GM19463 (cell line): ENCODE measurements at regions not wholly inside any gene's neighbourhood (a gene's known extent, or its start where the extent isn't known, plus 50 kb on each side); places are given as distances from the start of the nearest gene placed in this dataset.

Source experiments
- ATAC-seq: cut with Tn5 transposase; IDR thresholded peaks from one replicate; pipeline ENCODE4 v1.9.1; 2021; ENCODE audit warnings: mild to moderate bottlenecking, moderate library complexity; ENCODE audit not compliant: unreplicated experiment

DNA sequence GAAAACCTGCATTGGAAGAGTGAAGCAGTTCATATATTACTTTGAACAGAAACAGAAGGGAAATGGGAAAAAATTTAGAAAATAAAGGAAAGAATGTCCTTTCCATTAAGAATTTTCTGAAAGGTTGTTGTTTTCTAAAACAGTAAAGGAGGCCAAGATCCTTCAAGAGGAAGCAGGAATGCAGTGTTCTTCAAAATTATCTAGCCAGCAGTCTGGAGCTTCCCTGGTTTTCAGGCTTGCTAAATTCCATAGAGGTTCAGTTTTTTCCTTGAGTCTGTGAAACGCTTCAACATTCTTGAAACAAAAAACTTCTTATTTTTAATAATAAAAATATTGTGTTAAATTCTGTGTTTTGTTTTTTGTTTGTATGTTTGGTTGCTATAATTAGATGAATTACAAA is 189.0 kb upstream of the ANO3 start:
- ATAC-seq, result no peak

DNA sequence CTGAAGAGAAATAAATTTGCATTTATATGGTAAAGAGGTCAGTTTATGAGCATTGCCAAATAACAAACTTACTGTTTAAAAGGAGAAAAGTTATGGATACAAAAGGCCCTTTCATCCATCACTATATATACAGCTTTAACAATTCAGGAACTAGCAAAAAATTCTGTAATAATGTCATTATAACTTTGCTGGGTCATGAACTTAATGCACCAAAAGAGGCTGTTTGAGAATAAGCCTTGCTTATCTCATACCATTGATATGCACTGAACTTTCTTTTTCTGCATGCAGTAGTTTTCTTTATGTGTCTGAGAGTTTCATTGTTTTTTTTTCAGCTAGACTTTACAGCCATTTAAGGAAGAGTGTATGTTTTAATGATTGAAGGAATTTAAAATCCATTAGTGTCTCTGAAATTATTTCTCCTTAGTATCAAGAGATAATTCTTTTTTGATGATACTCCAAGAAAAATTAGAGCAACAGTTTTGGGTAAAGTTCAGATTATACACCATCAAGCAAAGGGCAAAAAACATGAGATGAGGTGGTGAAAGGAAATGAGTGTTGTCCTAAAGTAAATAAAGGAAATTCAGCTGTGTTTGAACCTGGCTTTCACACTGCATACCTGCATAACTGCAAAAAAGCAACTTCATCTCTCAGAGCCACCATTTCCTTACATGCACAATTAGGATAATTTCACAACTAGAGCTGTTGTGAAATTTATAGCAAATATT is 188.2 kb upstream of the ANO3 start:
- no peak for ATAC-seq

DNA sequence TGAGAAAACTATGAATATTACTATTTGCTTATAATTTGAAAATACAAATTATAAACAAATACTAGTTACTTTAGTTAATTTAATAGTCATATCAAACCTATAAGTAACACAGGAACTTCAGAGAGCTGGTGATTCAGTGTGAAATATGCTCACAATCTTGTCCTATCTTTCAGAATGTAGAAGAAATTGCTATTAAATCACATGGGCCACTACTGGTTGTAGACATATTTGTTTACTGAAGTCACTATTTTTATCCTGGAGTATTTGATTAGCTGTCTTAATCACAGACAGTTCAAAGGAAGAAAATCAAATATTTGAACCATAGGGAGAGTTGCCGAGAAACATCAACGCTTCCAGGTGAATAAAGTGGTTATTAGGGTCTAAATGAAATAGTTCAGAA is 187.6 kb upstream of the ANO3 start:
- ATAC-seq, result no peak

DNA sequence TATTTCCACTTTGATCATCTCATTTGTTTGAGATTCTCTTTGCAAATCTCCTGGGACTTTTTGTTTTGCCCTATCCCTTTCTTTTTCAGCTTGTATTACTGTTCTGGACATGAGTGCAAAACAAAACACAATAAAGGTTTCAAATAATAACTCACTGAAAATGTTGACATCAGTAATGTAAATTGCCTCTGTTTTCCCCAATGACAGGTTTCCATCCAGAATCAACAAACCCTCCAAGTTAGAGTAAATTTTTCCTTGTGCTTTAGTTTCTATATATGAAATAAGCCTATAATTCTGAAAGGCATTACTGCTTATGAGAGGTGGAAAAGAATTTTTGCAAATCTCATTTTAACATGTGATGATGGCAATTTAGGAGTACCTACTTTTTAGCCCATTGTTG is 187.0 kb upstream of the ANO3 start:
- ATAC-seq, result no peak

DNA sequence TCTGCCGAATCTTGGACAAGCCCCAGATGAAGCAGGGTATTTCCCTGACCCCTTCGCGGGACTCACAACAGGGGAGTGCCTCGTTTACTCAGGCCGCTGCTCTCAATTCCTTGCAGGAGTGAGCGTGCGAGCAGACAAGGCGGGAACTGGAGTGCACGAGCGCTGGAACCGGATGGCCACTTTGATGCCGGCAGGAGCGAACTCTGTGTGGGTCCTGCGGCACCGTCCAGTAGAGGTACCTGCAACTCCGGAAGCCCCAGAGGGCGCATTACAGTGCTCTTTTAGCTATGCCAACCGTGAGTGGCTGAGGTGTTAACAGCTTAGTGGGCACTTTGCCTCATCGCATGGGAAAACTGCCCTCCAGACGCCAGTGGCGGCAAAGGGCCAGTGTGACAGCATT is 182.3 kb upstream of the ANO3 start:
- ATAC-seq, result no peak

DNA sequence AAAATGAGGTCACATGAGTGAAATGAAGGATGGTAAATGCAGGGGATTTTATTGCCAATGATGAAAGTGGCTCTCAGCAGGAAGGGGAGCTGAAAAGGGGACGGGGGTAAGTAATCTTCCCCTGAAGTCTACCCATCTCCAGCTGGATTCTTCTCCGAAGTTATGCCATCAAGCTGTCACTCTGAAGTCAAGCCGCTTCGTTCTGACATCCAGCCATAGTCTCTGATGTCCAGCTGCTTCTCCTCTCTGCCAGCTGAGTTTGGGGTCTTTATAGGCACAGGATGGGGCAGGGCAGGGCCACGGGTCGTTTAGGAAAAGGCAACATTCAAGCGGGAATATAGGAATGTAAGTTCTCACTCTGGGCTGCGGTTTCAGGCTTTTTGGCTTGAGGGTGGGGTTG is 181.9 kb upstream of the ANO3 start:
- no peak for ATAC-seq

DNA sequence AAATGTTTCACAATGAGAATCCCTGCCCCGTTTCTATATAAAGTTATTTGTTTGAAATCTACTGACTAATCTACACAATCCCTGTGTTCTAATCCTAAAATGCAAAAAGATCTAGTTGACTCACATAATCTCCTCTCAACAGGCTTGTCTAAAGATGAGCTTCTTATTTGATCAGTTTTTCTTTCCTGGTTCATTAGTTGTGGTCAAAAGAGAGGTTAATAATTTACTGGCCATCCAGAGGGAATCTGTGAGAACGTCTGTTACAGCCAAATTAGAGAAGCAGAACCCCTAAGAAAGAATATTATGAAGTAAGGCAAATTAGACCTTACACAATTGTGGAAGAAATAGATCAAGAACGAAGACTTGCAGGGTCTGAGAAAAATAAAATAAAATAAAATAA is 173.7 kb upstream of the ANO3 start:
- ATAC-seq, result no peak

DNA sequence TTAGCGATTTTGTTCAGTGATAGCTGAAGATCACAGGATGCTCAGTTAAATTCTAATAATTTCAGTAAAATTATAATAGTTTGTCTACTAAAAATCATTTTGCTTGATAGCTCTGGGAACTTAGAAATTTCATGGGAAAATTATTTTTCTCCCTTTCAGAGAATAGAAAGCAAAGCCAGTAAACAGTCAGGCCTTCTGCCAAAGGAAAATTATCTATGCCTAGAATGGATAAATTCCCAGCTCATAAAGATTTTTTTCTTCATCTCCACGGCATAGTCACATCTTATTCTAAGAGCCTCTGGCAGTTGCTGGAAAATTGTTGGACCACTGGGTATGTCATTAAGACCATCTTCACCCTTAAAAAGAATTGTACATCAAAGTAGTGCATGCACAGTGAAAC is 169.6 kb upstream of the ANO3 start:
- no peak for ATAC-seq

DNA sequence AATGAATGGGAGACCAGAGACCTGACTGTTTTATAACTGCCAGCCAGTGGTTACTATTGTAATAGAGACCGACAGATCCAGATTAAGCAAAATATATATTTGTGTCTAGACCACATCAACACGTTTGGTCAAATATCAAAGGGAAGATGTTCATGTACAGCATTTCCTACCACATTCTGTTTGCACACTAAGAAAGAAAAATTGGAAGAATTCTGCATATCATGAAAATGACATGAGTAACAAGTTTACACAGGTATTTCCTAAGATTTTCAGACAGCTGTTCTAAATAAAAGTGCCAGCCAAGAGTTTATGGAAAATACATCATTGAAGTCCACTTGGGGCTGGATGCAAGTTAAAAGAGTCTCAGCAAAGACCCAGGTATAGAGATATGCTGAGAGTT is 145.5 kb upstream of the ANO3 start:
- no peak for ATAC-seq

DNA sequence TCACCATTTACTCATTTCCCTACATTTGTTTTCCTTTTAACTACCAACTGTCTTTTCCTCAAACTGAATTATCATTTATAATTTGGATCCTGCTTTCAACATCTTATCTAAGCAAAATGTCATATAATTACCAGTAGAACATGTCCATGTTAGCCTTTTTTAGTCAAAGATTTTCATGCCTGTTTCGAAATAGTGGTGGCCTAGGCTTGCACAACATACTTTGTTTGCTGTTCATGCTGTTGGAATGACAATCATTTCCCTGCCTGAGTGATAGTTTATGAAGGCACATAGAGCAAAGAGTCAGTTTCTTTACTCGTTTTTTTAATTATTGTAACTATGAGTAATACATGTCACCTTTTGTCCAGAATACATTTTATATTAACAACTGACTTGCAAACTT is 144.3 kb upstream of the ANO3 start:
- no peak for ATAC-seq

DNA sequence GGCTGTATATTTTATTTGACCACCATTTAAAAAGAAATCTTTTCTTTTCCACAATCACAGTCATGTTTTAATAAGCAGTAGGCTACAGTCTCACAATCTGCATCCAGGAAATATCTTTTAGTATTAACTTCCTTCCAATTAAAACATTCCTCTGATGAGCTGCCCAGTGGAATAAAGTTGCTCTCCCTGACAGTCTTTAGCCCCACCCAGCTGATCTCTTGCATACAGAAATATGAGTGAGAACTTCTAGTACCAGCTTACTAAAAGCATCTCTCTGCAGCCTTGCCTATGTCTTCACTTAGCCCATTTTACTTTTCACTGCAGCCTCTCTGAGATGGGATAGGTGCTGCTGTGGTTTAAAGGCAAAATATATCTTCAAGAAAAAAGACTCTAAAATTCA is 143.4 kb upstream of the ANO3 start:
- ATAC-seq, result no peak

DNA sequence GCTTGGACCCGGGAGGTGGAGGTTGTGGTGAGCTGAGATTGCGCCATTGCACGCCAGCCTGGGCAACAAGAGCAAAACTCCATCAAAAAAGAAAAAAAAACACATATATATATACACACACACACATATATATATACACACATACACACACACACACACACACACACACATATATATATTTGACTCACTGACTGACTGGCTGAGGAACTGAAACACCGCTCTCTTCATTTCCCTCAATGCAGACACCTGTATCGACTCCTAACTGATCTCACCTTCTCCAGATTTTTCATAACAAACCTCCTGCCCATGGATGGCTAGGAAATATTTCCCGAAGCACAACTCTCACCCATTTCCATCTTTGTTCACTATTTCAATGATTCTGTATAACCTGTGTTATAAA is 140.7 kb upstream of the ANO3 start:
- ATAC-seq, result no peak

DNA sequence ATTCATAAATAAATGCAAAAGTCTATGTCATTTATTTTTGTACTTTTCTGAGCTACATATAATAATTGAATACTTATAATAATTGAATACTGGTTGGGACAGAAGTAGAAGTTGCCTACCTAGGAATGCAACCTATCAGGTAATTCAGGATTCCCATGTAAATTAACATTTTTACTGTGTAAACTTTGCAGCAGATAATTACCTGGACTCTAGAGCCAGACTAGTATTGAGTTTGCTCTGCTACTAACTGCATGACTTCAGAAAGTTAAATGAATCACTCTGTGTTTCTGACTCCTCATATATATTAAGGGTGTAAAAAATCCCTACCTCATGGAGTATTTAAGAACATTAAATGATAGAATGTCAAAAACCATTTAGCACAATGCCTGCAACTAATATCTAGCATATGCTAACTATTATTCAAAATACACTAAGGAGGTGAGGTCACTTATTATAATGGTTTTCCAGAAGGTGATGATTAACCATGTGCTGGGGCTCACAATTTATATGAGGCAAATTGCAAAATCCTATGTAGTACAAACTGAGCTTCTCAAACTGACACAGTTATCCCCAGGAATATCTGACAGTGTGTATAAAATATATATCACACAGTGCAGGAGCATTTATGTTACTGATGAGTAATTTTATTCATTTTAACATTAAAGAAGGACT is 138.1 kb upstream of the ANO3 start:
- no peak for ATAC-seq

DNA sequence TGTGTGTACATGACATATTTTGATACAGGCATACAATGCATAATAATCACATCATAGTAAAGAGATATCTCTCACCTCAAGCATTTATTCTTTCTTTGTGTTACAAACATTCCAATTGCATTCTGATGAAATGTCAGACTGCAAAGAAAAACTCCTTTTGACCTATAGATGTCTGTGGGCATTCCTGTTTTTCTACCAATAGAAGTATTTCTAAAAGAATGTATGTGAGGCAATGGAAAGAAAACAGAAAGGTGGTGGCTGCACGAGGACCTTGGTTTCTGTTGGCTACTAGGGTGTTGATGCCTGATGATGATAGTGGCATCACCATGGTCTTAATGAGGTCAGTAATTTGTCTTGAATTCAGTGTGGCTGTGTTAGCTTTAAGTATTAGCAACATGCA is 137.0 kb upstream of the ANO3 start:
- ATAC-seq, result no peak

DNA sequence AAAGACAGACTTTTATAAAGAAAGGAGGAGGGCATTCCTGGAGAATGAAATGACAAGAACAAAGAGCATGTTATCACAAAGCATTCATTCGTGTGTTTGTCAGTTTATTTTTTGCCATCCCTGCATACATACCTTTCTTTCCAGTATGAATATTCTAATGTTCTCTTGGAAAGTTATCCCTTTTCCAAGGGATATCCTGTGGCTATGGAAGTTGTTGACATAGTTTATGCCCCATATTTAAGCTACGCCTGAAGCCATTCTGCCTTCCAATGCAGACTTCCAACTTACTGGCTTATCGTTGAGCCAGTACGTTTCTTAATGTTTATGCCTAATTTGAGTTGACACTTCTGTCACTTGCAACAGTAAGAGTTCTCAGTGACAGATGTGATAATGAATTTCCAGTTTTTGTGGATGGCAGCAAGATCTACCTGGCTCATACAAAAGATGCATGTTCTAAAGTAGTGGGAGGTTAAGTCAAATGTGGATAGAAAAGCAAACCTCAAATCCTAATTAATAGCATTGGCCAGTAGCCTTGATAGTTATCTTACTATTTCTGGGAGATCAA is 133.3 kb upstream of the ANO3 start:
- ATAC-seq, result no peak

DNA sequence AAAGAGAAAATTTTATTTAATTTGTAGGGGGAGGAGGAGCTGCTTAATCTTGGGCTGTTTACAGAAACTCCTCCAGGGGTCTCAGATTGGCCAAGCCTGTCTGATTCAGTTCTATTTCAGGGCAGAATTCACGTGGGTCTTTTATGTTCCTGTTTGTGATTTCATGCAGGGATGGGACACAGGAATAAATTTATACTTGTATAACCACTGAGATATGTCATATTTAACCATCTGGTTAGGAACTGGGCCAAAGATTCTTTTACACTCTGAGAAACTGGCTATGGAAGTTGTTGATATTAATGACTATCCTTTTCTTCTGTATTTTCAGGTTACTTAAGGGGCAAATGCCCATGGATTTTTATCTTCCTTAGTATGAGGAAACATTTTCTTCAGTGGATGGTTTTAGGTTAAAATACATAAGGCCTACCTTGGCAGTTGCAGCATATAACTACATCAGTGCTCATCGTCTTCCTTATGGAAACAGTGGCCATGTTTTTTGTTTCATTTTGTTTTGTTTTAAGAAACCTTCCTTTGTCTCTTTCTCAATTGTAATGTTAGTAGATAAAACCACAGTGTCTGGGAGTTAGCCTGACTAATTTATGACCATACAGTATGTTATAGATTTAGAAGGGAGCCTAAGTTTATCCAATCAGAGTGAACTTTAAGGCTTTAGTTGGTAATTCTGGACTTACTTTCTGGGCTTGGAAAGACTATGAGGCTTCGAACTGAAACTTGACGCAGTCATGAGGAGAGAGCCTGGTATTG is 132.4 kb upstream of the ANO3 start:
- no peak for ATAC-seq

DNA sequence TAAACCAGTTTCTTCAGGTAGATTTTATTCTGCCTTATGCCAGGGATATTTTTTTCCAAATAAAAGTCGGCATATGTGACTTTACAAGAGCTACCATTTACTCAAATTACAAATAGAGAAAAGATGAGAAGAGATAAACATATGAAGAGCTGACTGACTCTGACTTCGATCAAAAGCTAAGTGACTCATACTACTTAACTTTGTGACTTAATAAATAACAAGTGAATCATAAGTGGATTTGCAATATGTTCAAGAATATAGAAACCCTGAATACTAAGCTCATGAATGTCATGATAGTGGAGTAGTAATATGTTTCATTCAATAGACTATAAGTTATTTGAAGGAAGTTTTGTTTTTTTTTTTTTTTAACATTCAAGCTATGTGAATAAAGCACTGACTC is 130.5 kb upstream of the ANO3 start:
- ATAC-seq, result no peak

DNA sequence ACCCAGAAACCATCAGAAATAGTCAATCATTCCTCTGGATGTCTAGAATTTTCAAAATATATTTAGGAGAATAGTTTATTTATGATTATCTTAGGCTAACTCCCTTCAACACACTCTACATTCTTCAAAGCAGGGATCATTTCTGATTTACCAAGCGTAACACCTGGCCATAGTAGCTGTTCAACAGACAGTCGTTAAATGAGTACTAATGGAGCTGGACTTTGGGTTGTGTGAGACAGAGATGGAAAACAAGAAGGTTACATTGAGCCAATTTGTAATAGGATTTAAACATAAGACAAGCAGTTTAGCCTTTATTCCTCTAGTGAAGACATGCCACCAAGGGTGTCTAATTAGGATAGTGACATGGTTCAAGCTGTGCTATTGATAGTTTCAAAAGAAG is 129.2 kb upstream of the ANO3 start:
- ATAC-seq, result no peak

DNA sequence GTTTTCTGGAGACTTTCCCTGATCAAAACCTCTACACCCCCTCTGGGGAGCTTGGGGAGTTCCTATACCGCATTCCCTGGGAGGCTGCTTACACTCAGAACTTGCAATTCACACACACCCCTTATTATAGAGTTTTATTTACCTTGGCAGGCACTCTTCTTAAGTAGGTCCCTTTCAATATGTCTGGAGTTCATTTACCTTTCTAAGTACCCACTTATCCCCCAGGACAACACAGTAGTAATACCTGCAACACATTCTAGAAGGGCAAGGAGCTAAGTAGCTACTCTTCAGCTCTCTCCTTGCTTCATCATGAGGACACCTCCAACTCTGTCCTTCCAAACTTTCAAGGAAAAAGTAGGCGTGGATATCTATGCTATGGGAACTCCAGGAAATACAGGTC is 127.8 kb upstream of the ANO3 start:
- no peak for ATAC-seq

DNA sequence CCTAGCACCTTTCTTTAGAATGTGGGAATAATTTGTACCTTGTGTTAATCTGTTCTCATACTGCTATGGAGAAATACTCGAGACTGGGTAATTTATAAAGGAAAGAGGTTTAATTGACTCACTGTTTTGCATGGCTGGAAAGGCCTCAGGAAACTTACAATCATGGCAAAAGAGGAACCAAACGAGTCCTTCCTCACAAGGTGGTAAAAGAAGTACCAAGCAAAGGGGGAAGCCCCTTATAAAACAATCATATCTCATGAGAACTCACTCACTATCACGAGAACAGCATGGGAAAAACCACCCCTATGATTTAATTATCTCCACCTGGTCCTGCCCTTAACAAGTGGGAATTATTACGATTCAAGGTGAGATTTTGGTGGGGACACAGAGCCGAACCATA is 127.1 kb upstream of the ANO3 start:
- no peak for ATAC-seq

DNA sequence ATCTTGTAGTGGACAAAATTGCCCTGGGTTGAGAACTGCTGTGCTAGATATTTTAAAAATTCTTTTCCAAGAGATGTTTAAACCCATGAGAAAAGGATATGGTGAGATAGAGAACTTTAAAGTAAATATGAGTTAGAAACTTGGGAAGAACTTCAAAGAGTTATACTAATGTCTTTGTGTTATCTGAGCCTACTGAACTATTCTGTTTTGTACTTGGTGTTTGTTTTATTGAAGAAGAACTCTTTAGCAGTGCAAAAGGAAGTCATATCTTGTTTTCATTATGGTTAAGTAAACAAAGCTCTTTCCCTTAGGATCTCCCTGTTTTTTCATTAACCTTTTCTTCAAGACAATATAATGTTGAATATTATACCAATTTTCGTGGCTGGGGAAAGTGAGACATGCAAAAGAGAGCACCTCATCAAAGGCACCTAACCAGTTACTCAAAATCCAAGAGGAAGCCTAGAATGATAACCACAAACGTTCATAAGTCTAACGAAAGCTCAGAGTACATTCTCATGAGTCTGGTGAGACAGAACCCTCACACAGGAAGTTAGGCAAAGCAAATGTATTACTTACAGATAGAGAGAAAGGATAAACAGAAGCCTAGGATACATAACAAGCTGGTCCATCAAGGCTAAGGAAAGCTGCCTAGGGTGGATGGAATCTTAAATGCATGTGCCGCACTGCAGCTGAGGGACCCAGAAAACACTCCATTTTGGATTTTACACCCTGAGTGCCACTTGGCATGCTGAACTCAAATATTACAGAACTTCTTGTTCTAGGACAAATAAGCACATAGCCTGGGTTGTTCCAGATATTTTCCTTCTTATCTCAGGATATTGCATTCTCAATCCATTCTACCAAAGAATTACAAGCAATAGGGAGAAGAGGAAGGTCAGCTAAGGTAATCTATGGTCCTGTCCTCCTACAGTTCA is 112.5 kb upstream of the ANO3 start:
- ATAC-seq, result no peak
